A673 (cell line): ENCODE measurements at regions not wholly inside any gene's neighbourhood (a gene's known extent, or its start where the extent isn't known, plus 50 kb on each side); places are given as distances from the start of the nearest gene placed in this dataset.

Experiments
- BruUV-seq: library from RNA; stranded (reverse); fragments of 400-500 nt; replicated peaks from 2 replicates; lab custom pipeline; 2021; lab: Mats Ljungman, UMichigan
- CTCF ChIA-PET: fragments of 300-600 bp; sonication (Branson Sonifier 250); formaldehyde crosslinking; loops from one replicate; lab custom pipeline; 2022; ENCODE audit warnings: antibody characterized with exemption; lab: Charles Lee
- POLR2A ChIA-PET: fragments of 300-600 bp; sonication (Branson Sonifier 250); formaldehyde crosslinking; loops from one replicate; lab custom pipeline; 2022; ENCODE audit warnings: antibody characterized with exemption; ENCODE audit not compliant: low non-redundant PET; lab: Charles Lee
- DNase-seq: peaks from one replicate; pipeline ENCODE4 v3.0.0-alpha.2; 2015; ENCODE audit warnings: low spot score
- H3K27ac ChIP-seq: fragments of 200-600 bp; sonication (generic); 2 replicates; pipeline ENCODE4 v1.5.1; 2016; ENCODE audit warnings: mixed run types, low read depth, mild to moderate bottlenecking, mixed read lengths, antibody characterized with exemption, low read length; ENCODE audit not compliant: poor library complexity, severe bottlenecking
- H3K27me3 ChIP-seq: fragments of 200-600 bp; sonication (generic); replicated peaks from 2 replicates; pipeline ENCODE4 v1.6.1; 2017; ENCODE audit warnings: mixed run types, low read depth, mild to moderate bottlenecking, mixed read lengths, antibody characterized with exemption, low read length; ENCODE audit not compliant: insufficient read depth, poor library complexity
- H3K36me3 ChIP-seq: fragments of 200-600 bp; sonication (generic); 2 replicates; pipeline ENCODE4 v1.6.1; 2016; ENCODE audit warnings: mixed run types, mild to moderate bottlenecking, mixed read lengths, antibody characterized with exemption, low read length; ENCODE audit not compliant: insufficient read depth, poor library complexity, severe bottlenecking
- H3K4me1 ChIP-seq: fragments of 200-600 bp; sonication (generic); 2 replicates; pipeline ENCODE4 v1.6.1; 2017; ENCODE audit warnings: mixed run types, mild to moderate bottlenecking, mixed read lengths, antibody characterized with exemption, low read length; ENCODE audit not compliant: insufficient read depth, poor library complexity, severe bottlenecking
- H3K4me3 ChIP-seq: fragments of 200-600 bp; sonication (generic); 2 replicates; pipeline ENCODE4 v1.5.1; 2016; ENCODE audit warnings: low read depth, mixed run types, mild to moderate bottlenecking, mixed read lengths, low read length; ENCODE audit not compliant: poor library complexity, severe bottlenecking
- H3K9me3 ChIP-seq: fragments of 200-600 bp; sonication (generic); 2 replicates; pipeline ENCODE4 v1.6.1; 2016; ENCODE audit warnings: mixed run types, low read depth, mild to moderate bottlenecking, mixed read lengths, antibody characterized with exemption, low read length; ENCODE audit not compliant: poor library complexity, severe bottlenecking
- CTCF ChIP-seq: fragments of 300-800, 200-600 bp; sonication (generic); conservative IDR thresholded peaks from 2 replicates; pipeline ENCODE4 v1.5.1; 2017; ENCODE audit warnings: low read depth, mild to moderate bottlenecking, antibody characterized with exemption, low read length, moderate library complexity, mixed read lengths
- EZH2 ChIP-seq: fragments of 200-600 bp; sonication (generic); IDR thresholded peaks from 2 replicates; pipeline ENCODE4 v1.6.1; 2017; ENCODE audit warnings: borderline replicate concordance, low read depth, mild to moderate bottlenecking, mixed read lengths, antibody characterized with exemption, low read length; ENCODE audit not compliant: poor library complexity, severe bottlenecking
- intact Hi-C: fragments of 100-400 bp; cut with micrococcal nuclease; formaldehyde crosslinking; loops from one replicate; pipeline ENCODE4 v1.10.0; 2022; ENCODE audit not compliant: unreplicated experiment

- ChIA-PET CTCF (no interaction called here), POLR2A (no interaction called here)
- BruUV-seq = no TSS peak
- H3K9me3 ChIP-seq = no peaks in the 10 kb centered on the region
- H3K36me3 ChIP-seq = no peaks in the 10 kb centered on the region
- H3K27ac ChIP-seq = no peak overlapping the region
- no peaks in the 10 kb centered on the region for H3K4me1 ChIP-seq
- H3K4me3 ChIP-seq = no peak overlapping the region
- no peaks in the 10 kb centered on the region for H3K27me3 ChIP-seq
- intact Hi-C loops = no loop called here
- DNase-seq = no peak
- TF ChIP-seq EZH2 = no peak
- TF ChIP-seq CTCF = no peak
These were observed 60.2 kb upstream of the STX16 start for GRCh38 chr20:58590679-58591473.

DNA sequence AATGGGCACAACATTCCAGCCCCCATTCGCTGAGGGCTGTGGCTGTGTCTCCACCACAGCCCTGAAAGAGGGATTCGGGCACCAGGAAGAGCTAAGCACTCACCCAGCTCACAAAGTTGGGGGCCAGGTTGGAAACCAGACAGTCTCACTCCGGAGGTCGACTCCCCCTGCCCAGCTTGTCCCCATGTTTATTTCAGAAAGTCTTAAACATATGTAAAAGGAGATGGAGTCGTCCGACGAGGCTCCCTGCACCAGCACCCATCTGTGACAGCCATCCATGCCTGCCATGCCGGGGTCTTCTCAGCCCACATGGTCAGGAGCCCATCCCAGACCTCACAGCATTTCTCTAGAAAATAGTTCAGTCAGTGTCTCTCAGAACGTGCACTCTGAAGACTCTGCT is 63.6 kb upstream of the STX16 start:
- ChIA-PET POLR2A (no interaction called here), CTCF (no interaction called here)
- no peaks in the 10 kb centered on the region for H3K4me1 ChIP-seq
- DNase-seq = no peak
- TF ChIP-seq EZH2 (no peak), CTCF (no peak)
- intact Hi-C loops = no loop called here
- no peaks in the 10 kb centered on the region for H3K36me3 ChIP-seq
- no peak overlapping the region for H3K4me3 ChIP-seq
- H3K27ac ChIP-seq = no peak overlapping the region
- H3K9me3 ChIP-seq = no peaks in the 10 kb centered on the region
- no TSS peak for BruUV-seq
- no peaks in the 10 kb centered on the region for H3K27me3 ChIP-seq

- intact Hi-C loops = no loop called here
- Histone ChIP-seq H3K36me3 (no peaks in the 10 kb centered on the region), H3K27ac (no peak overlapping the region), H3K9me3 (no peaks in the 10 kb centered on the region), H3K4me1 (no peaks in the 10 kb centered on the region), H3K4me3 (no peak overlapping the region), H3K27me3 (no peaks in the 10 kb centered on the region)
- ChIA-PET POLR2A (no interaction called here), CTCF (no interaction called here)
- no TSS peak for BruUV-seq
- TF ChIP-seq CTCF = no peak
- no peak for TF ChIP-seq EZH2
- DNase-seq = no peak
These were observed 64.5 kb upstream of the STX16 start for GRCh38 chr20:58586565-58587093.
